ENCODE measurements at regions not wholly inside any gene's neighbourhood (a gene's known extent, or its start where the extent isn't known, plus 50 kb on each side); places are given as distances from the start of the nearest gene placed in this dataset.

GRCh38 chr12:91744597-91744996 is 401.0 kb downstream of the BTG1 start:
- no peak for TF ChIP-seq CTCF (IDR thresholded peaks at IDR 0.05)
- TF ChIP-seq POLR2A (IDR thresholded peaks at IDR 0.05) = no peak

Measured in sigmoid colon (tissue), 3 donors.